PC-3 (cell line): ENCODE measurements at regions not wholly inside any gene's neighbourhood (a gene's known extent, or its start where the extent isn't known, plus 50 kb on each side); places are given as distances from the start of the nearest gene placed in this dataset.

Experiments used
- ATAC-seq: fragments of 200-7000 bp; cut with Tn5 transposase; 2 replicates; pipeline ENCODE4 v1.9.1; 2020; ENCODE audit warnings: mild to moderate bottlenecking, moderate library complexity
- BruUV-seq: library from RNA; stranded (reverse); fragments of 400-500 nt; replicated peaks from 2 replicates; lab custom pipeline; 2021; lab: Mats Ljungman, UMichigan
- CTCF ChIA-PET: fragments of 300-600 bp; sonication (Branson Sonifier 250); formaldehyde crosslinking; loops from one replicate; lab custom pipeline; 2022; ENCODE audit warnings: antibody characterized with exemption; lab: Charles Lee
- POLR2A ChIA-PET: fragments of 300-600 bp; sonication (Branson Sonifier 250); formaldehyde crosslinking; loops from one replicate; lab custom pipeline; 2022; ENCODE audit warnings: antibody characterized with exemption; ENCODE audit not compliant: unreplicated experiment; lab: Charles Lee
- DNase-seq: peaks from one replicate; pipeline ENCODE4 v3.0.0-alpha.2; 2015
- H2AFZ ChIP-seq: fragments of 300-600 bp; sonication (generic); 2 replicates; pipeline ENCODE4 v1.6.0; 2016; ENCODE audit warnings: antibody characterized with exemption, low read length
- H3F3A ChIP-seq: fragments of 300-600 bp; sonication (generic); one replicate; pipeline ENCODE4 v1.6.0; 2017; ENCODE audit warnings: antibody characterized with exemption, low read length, control low read depth, mild to moderate bottlenecking; ENCODE audit not compliant: unreplicated experiment
- H3K27ac ChIP-seq: fragments of 300-600 bp; sonication (generic); 2 replicates; pipeline ENCODE4 v1.5.1; 2016; ENCODE audit warnings: mild to moderate bottlenecking, low read length
- H3K27me3 ChIP-seq: fragments of 300-600 bp; sonication (generic); 2 replicates; pipeline ENCODE4 v1.6.1; 2016; ENCODE audit warnings: low read length, mixed read lengths
- H3K36me3 ChIP-seq: fragments of 300-600 bp; sonication (generic); 2 replicates; pipeline ENCODE4 v1.6.1; 2016; ENCODE audit warnings: low read depth, mixed run types, low read length, mixed read lengths
- H3K4me1 ChIP-seq: fragments of 300-600 bp; sonication (generic); 2 replicates; pipeline ENCODE4 v1.5.1; 2016; ENCODE audit warnings: low read length; ENCODE audit not compliant: insufficient read depth
- H3K4me2 ChIP-seq: fragments of 300-600 bp; sonication (generic); 2 replicates; pipeline ENCODE4 v1.6.0; 2016; ENCODE audit warnings: low read length
- H3K4me3 ChIP-seq: fragments of 300-600 bp; sonication (generic); 2 replicates; pipeline ENCODE4 v1.5.1; 2016; ENCODE audit warnings: mild to moderate bottlenecking, low read length, mixed read lengths
- H3K79me2 ChIP-seq: fragments of 300-600 bp; sonication (generic); 2 replicates; pipeline ENCODE4 v1.6.1; 2017; ENCODE audit warnings: low read length, mixed read lengths
- H3K9ac ChIP-seq: fragments of 300-600 bp; sonication (generic); 2 replicates; pipeline ENCODE4 v1.6.0; 2016; ENCODE audit warnings: mild to moderate bottlenecking, low read length
- H3K9me2 ChIP-seq: fragments of 300-600 bp; sonication (generic); replicated peaks from 2 replicates; pipeline ENCODE4 v1.6.1; 2016; ENCODE audit warnings: mixed run types, low read length, mixed read lengths
- H3K9me3 ChIP-seq: fragments of 300-600 bp; sonication (generic); 2 replicates; pipeline ENCODE4 v1.6.1; 2016; ENCODE audit warnings: low read length, mixed read lengths
- H4K20me1 ChIP-seq: fragments of 300-600 bp; sonication (generic); 2 replicates; pipeline ENCODE4 v1.6.1; 2016; ENCODE audit warnings: low read length, mixed read lengths
- EZH2 ChIP-seq: fragments of 300-600 bp; sonication (generic); IDR thresholded peaks from one replicate; pipeline ENCODE4 v1.6.1; 2017; ENCODE audit warnings: antibody characterized with exemption, mild to moderate bottlenecking, low read length; ENCODE audit not compliant: unreplicated experiment
- EZH2phosphoT487 ChIP-seq: fragments of 300-600 bp; sonication (generic); IDR thresholded peaks from 2 replicates; pipeline ENCODE4 v1.6.1; 2018; ENCODE audit warnings: mild to moderate bottlenecking, antibody characterized with exemption, low read length, borderline replicate concordance
- intact Hi-C: fragments of 100-400 bp; cut with micrococcal nuclease; formaldehyde crosslinking; loops from 2 replicates; pipeline ENCODE4 v1.9.0; 2023
- TF ChIP-seq, protein P1 (sequence below): fragments of 300-600 bp; sonication (generic); conservative IDR thresholded peaks from 2 replicates; pipeline ENCODE4 v1.5.1; 2017; ENCODE audit warnings: antibody characterized with exemption, low read depth, mild to moderate bottlenecking, low read length

DNA sequence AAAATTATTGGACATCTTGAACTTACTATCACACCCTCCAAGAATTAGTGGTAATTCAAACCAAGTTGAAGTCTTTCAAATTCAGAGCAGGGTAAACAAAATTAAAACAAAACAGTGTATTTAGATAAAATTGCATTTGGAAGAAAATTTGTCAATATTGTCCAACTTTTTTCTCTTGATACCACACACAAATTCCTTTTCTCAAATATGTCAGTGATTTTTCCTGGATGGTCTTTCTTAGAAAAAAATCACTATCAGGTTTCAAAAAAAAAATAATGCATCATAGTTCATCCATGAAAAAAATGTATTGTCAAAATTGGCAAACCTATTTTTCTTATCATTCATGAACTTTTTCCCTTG is 667.1 kb downstream of the TENT5A start:
- intact Hi-C loops = no loop called here
- Histone ChIP-seq H3K79me2 (no peaks in the 10 kb centered on the region), H3K9me3 (no peaks in the 10 kb centered on the region), H3K9ac (no peak overlapping the region), H3K27ac (no peak overlapping the region), H3K36me3 (no peaks in the 10 kb centered on the region), H3K4me3 (no peak overlapping the region), H3K9me2 (no peaks in the 10 kb centered on the region), H3K27me3 (no peaks in the 10 kb centered on the region), H3K4me1 (no peaks in the 10 kb centered on the region), H3F3A (no peaks in the 10 kb centered on the region), H2AFZ (no peak overlapping the region), H4K20me1 (no peaks in the 10 kb centered on the region), H3K4me2 (no peak overlapping the region)
- POLR2A ChIA-PET = no interaction called here
- no peak for DNase-seq
- BruUV-seq = no TSS peak
- CTCF ChIA-PET = no interaction called here
- TF ChIP-seq EZH2phosphoT487 (no peak), EZH2 (no peak)
- TF ChIP-seq, protein P1, sequence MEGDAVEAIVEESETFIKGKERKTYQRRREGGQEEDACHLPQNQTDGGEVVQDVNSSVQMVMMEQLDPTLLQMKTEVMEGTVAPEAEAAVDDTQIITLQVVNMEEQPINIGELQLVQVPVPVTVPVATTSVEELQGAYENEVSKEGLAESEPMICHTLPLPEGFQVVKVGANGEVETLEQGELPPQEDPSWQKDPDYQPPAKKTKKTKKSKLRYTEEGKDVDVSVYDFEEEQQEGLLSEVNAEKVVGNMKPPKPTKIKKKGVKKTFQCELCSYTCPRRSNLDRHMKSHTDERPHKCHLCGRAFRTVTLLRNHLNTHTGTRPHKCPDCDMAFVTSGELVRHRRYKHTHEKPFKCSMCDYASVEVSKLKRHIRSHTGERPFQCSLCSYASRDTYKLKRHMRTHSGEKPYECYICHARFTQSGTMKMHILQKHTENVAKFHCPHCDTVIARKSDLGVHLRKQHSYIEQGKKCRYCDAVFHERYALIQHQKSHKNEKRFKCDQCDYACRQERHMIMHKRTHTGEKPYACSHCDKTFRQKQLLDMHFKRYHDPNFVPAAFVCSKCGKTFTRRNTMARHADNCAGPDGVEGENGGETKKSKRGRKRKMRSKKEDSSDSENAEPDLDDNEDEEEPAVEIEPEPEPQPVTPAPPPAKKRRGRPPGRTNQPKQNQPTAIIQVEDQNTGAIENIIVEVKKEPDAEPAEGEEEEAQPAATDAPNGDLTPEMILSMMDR = no peak
- ATAC-seq = no peak

DNA sequence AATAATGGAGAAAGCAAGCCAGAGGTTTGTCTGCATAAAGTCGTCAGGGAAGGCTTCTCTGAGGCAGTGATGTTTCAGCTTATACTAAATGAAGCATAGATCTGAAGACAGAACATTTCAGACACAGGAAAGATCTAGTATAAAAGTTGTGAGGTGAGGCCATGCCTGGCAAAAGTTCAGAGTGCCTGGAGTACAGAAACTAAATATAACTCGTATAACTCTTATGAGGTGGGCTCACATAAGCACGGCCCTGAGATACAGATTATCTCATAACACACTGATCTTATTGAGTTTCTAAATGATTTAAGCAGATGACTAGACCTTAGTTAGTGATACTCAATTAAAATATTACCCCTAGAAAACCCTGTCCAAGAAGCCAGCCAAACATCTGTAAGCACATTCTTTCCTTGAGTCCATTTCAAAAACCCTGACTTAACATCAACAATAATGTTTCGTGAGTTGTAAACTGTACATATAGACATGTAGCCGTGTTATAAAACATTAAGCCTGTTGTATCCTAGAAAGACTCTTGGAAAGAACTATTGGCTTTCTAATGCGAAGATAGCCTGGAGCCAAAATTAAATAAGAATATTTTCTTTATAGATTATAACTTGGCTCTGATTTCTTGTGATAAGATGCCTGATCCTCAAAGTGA is 667.6 kb downstream of the TENT5A start:
- POLR2A ChIA-PET = no interaction called here
- no peak overlapping the region for H3K27ac ChIP-seq
- no peaks in the 10 kb centered on the region for H3K79me2 ChIP-seq
- no peak overlapping the region for H3K9ac ChIP-seq
- DNase-seq (no peak), ATAC-seq (no peak)
- H3K4me1 ChIP-seq = no peaks in the 10 kb centered on the region
- no peak overlapping the region for H3K4me3 ChIP-seq
- TF ChIP-seq, protein P1 = no peak
- no peak for TF ChIP-seq EZH2phosphoT487
- no peak for TF ChIP-seq EZH2
- no peaks in the 10 kb centered on the region for H3K27me3 ChIP-seq
- no peaks in the 10 kb centered on the region for H3K9me2 ChIP-seq
- no peak overlapping the region for H2AFZ ChIP-seq
- BruUV-seq = no TSS peak
- H3K9me3 ChIP-seq = no peaks in the 10 kb centered on the region
- intact Hi-C loops = no loop called here
- no peak overlapping the region for H3K4me2 ChIP-seq
- H4K20me1 ChIP-seq = no peaks in the 10 kb centered on the region
- H3K36me3 ChIP-seq = no peaks in the 10 kb centered on the region
- CTCF ChIA-PET = no interaction called here
- H3F3A ChIP-seq = no peaks in the 10 kb centered on the region

DNA sequence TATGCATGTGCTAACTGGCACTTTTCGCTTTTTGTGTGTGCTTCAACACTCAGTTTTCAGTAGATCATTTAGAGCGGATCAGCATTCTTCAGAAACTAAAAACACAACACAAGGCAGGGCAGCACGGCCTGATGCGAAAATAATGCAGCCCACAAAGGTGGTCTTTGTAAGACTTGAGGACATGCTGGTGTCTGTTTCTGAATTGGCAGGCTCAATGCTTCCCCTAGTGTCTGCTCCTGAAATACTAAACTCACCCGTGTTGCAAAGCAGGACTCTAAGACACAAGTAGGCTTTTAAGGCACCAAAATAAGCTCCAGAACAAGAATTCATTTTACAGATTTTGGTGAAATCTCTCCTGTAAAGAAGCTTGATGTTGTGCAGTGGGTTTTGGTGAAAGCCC is 676.5 kb downstream of the TENT5A start:
- Histone ChIP-seq H3K9me2 (no peaks in the 10 kb centered on the region), H3K36me3 (no peaks in the 10 kb centered on the region), H3K79me2 (no peaks in the 10 kb centered on the region), H3F3A (no peaks in the 10 kb centered on the region), H3K27ac (no peak overlapping the region), H3K4me3 (no peak overlapping the region), H3K9me3 (no peaks in the 10 kb centered on the region), H3K27me3 (no peaks in the 10 kb centered on the region), H3K4me2 (no peak overlapping the region), H3K4me1 (no peaks in the 10 kb centered on the region), H2AFZ (no peak overlapping the region), H4K20me1 (no peaks in the 10 kb centered on the region), H3K9ac (no peak overlapping the region)
- ChIA-PET CTCF (no interaction called here), POLR2A (interaction anchor here (0.6 kb wide), 1 partner anchor 326 kb away, joined by 4 read pairs; no protein-coding TSS in a partner anchor)
- intact Hi-C loops = no loop called here
- no TSS peak for BruUV-seq
- DNase-seq = peak; percentile 9
- no peak for TF ChIP-seq EZH2
- TF ChIP-seq, protein P1 = peak; percentile 47
- no peak for ATAC-seq
